ENCODE measurements at regions not wholly inside any gene's neighbourhood (a gene's known extent, or its start where the extent isn't known, plus 50 kb on each side); places are given as distances from the start of the nearest gene placed in this dataset.

DNA sequence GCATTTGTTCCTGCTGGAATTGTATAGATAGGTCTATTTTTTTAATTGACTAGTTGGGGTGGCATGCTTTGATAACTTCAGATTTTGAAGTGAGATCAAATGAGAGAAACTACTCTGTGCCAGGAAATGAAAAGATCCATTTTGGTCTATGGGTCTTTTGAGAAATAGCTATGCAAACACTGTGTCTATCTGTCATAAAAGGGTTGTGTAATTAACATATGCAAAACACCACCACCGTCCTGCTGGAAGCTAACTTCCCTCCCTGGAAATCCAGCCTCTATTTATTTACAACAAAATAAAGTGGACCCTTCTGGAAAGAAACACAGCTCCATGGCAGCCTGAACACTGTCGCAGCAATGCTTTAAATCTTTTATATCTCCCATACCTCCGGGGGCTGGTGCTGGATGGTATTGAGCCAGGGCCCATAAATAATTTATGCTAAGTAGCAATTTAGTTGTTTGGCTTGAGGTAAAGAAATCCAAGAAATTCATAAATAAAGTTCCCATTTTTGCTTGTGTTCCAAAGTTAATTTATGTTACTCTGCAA, 244.2 kb upstream of the POU3F2 start:
- TF ChIP-seq EZH2phosphoT487 (IDR thresholded peaks at IDR 0.05; ENCODE audit: borderline replicate concordance) (no peak), CTCF (conservative IDR thresholded peaks at IDR 0.05; ENCODE audit: low read length) (no peak)
- Histone ChIP-seq H3K79me2 (ENCODE audit: insufficient read depth, low read length) (no peaks in the 10 kb centered on the region), H3F3A (ENCODE audit: low read depth) (no peaks in the 10 kb centered on the region)

GRCh38 chr6:98590997-98591396, 243.4 kb upstream of the POU3F2 start:
- Histone ChIP-seq H3F3A (ENCODE audit: low read depth) (no peaks in the 10 kb centered on the region), H3K27me3 (ENCODE audit: insufficient read depth, low read length, poor library complexity, severe bottlenecking) (no peaks in the 10 kb centered on the region)
- TF ChIP-seq CTCF (conservative IDR thresholded peaks at IDR 0.05; ENCODE audit: low read length) (no peak), EZH2phosphoT487 (IDR thresholded peaks at IDR 0.05; ENCODE audit: borderline replicate concordance) (no peak)

More for the DNA sequence above, 244.2 kb upstream of the POU3F2 start:
- H3K36me3 ChIP-seq (ENCODE audit: insufficient read depth, low read length): no peaks in the 10 kb centered on the region
- H2AFZ ChIP-seq (ENCODE audit: low read length): no peak overlapping the region
- H3K4me1 ChIP-seq (ENCODE audit: insufficient read depth, low read length, poor library complexity, severe bottlenecking): no peaks in the 10 kb centered on the region
- H3K9ac ChIP-seq (ENCODE audit: low read depth, low read length, poor library complexity, severe bottlenecking): no peak overlapping the region
- no peak overlapping the region for H3K4me2 ChIP-seq (ENCODE audit: low read depth, low read length, poor library complexity, severe bottlenecking)
- H4K20me1 ChIP-seq (ENCODE audit: insufficient read depth, low read length, poor library complexity, severe bottlenecking): no peaks in the 10 kb centered on the region
- H3K9me3 ChIP-seq (ENCODE audit: insufficient read depth, low read depth, low read length): no peaks in the 10 kb centered on the region
- H3K4me3 ChIP-seq (ENCODE audit: low read length, poor library complexity, severe bottlenecking): no peak overlapping the region
- no peaks in the 10 kb centered on the region for H3K27me3 ChIP-seq (ENCODE audit: insufficient read depth, low read length, poor library complexity, severe bottlenecking)
- no peaks in the 10 kb centered on the region for H3K9me2 ChIP-seq (replicated peaks; ENCODE audit: low read depth, low read length)

DNA sequence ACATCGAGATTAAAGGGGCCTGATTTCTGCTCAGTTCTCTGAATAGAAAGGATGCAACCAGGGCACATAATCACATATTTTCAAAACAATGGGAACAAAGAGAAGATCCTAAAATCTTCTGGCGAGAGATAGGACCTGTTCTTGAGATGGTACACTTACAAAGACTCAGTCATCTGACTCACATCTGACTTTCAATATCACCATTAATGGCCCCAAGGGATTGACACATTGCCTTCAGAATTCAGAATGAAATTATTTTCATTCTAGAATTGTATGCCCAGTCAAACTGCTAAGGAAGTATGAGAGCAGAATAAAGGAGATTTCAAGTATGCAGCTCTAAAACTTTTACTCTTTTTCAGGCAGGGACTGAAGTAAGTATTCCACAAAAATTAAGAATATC, 240.7 kb upstream of the POU3F2 start:
- H3K79me2 ChIP-seq (ENCODE audit: insufficient read depth, low read length): no peaks in the 10 kb centered on the region
- no peaks in the 10 kb centered on the region for H3K4me1 ChIP-seq (ENCODE audit: insufficient read depth, low read length, poor library complexity, severe bottlenecking)
- H3K4me3 ChIP-seq (ENCODE audit: low read length, poor library complexity, severe bottlenecking): no peak overlapping the region
- no peaks in the 10 kb centered on the region for H3K36me3 ChIP-seq (ENCODE audit: insufficient read depth, low read length)
- no peak overlapping the region for H2AFZ ChIP-seq (ENCODE audit: low read length)
- no peaks in the 10 kb centered on the region for H3K9me2 ChIP-seq (replicated peaks; ENCODE audit: low read depth, low read length)
- H3K9me3 ChIP-seq (ENCODE audit: insufficient read depth, low read depth, low read length): no peaks in the 10 kb centered on the region
- H4K20me1 ChIP-seq (ENCODE audit: insufficient read depth, low read length, poor library complexity, severe bottlenecking): no peaks in the 10 kb centered on the region
- H3K4me2 ChIP-seq (ENCODE audit: low read depth, low read length, poor library complexity, severe bottlenecking): no peak overlapping the region
- TF ChIP-seq CTCF (conservative IDR thresholded peaks at IDR 0.05; ENCODE audit: low read length): no peak
- TF ChIP-seq EZH2phosphoT487 (IDR thresholded peaks at IDR 0.05; ENCODE audit: borderline replicate concordance): no peak
- no peaks in the 10 kb centered on the region for H3F3A ChIP-seq (ENCODE audit: low read depth)
- no peak overlapping the region for H3K9ac ChIP-seq (ENCODE audit: low read depth, low read length, poor library complexity, severe bottlenecking)
- no peaks in the 10 kb centered on the region for H3K27me3 ChIP-seq (ENCODE audit: insufficient read depth, low read length, poor library complexity, severe bottlenecking)

More at GRCh38 chr6:98590997-98591396, 243.4 kb upstream of the POU3F2 start:
- H2AFZ ChIP-seq (ENCODE audit: low read length): no peak overlapping the region
- no peaks in the 10 kb centered on the region for H3K4me1 ChIP-seq (ENCODE audit: insufficient read depth, low read length, poor library complexity, severe bottlenecking)
- no peaks in the 10 kb centered on the region for H3K36me3 ChIP-seq (ENCODE audit: insufficient read depth, low read length)
- H3K4me2 ChIP-seq (ENCODE audit: low read depth, low read length, poor library complexity, severe bottlenecking): no peak overlapping the region
- H4K20me1 ChIP-seq (ENCODE audit: insufficient read depth, low read length, poor library complexity, severe bottlenecking): no peaks in the 10 kb centered on the region
- H3K9ac ChIP-seq (ENCODE audit: low read depth, low read length, poor library complexity, severe bottlenecking): no peak overlapping the region
- H3K9me3 ChIP-seq (ENCODE audit: insufficient read depth, low read depth, low read length): no peaks in the 10 kb centered on the region
- H3K79me2 ChIP-seq (ENCODE audit: insufficient read depth, low read length): no peaks in the 10 kb centered on the region
- no peaks in the 10 kb centered on the region for H3K9me2 ChIP-seq (replicated peaks; ENCODE audit: low read depth, low read length)
- H3K4me3 ChIP-seq (ENCODE audit: low read length, poor library complexity, severe bottlenecking): no peak overlapping the region
